ENCODE measurements at regions not wholly inside any gene's neighbourhood (a gene's known extent, or its start where the extent isn't known, plus 50 kb on each side); places are given as distances from the start of the nearest gene placed in this dataset.
"Not testable (repeated sequence)": the region's sequence is repeated elsewhere in the genome, so short reads cannot be mapped to it uniquely, and the experiment has no call there.

GRCh38 chr12:94841177-94841576, 162.3 kb downstream of the NDUFA12 start:
- H3K4me1 ChIP-seq, result no peaks in the 10 kb centered on the region
- no peaks in the 10 kb centered on the region for H3K9me3 ChIP-seq
- no peaks in the 10 kb centered on the region for H3K27me3 ChIP-seq
- H3K27ac ChIP-seq, result no peak overlapping the region
- H3K36me3 ChIP-seq, result no peaks in the 10 kb centered on the region
- no peak for DNase-seq
- TF ChIP-seq CTCF (IDR thresholded peaks at IDR 0.05) (no peak), POLR2A (IDR thresholded peaks at IDR 0.05) (no peak)
- intact Hi-C loops (cut with DNase I), result no loop called here
- no peak overlapping the region for H3K4me3 ChIP-seq (replicated peaks in 1 of 3)
- WGBS, 2 donors, result 51 to 57% methylated on average over 3 of the region's 3 CpGs

- Histone ChIP-seq H3K9me3 (no peaks in the 10 kb centered on the region), H3K36me3 (no peaks in the 10 kb centered on the region), H3K4me1 (no peaks in the 10 kb centered on the region), H3K27me3 (no peaks in the 10 kb centered on the region), H3K27ac (no peak overlapping the region), H3K4me3 (replicated peaks in 1 of 3) (no peak overlapping the region)
- no peak for DNase-seq
- WGBS, 2 donors, result 89 to 96% methylated on average over 5 of the region's 5 CpGs
- intact Hi-C loops (cut with DNase I), result no loop called here
- TF ChIP-seq POLR2A (IDR thresholded peaks at IDR 0.05) (no peak), CTCF (IDR thresholded peaks at IDR 0.05) (no peak)
Measured at GRCh38 chr12:94839347-94839746, 164.2 kb downstream of the NDUFA12 start.

- H3K4me1 ChIP-seq, result peaks cover 11 to 15% of the 10 kb centered on the region in 2 donors
- H3K36me3 ChIP-seq; H3K4me3 ChIP-seq (replicated peaks in 1 of 3); H3K27ac ChIP-seq; H3K9me3 ChIP-seq; H3K27me3 ChIP-seq; DNase-seq; intact Hi-C loops (cut with DNase I): not testable (repeated sequence)
- 93 to 94% methylated on average over 13 of the region's 13 CpGs for WGBS, 2 donors
Measured at GRCh38 chr12:94836952-94837670, 166.4 kb downstream of the NDUFA12 start.

GRCh38 chr12:94834036-94834625, 169.4 kb downstream of the NDUFA12 start:
- H3K36me3 ChIP-seq, result no peaks in the 10 kb centered on the region
- H3K27me3 ChIP-seq, result no peaks in the 10 kb centered on the region
- intact Hi-C loops (cut with DNase I), result no loop called here
- peaks cover 11 to 15% of the 10 kb centered on the region in 2 donors for H3K4me1 ChIP-seq
- no peak overlapping the region for H3K4me3 ChIP-seq (replicated peaks in 1 of 3)
- H3K9me3 ChIP-seq, result no peaks in the 10 kb centered on the region
- TF ChIP-seq CTCF (IDR thresholded peaks at IDR 0.05), result no peak
- no peak for TF ChIP-seq POLR2A (IDR thresholded peaks at IDR 0.05)
- 93 to 100% methylated on average over 1 to 12 of the region's 14 CpGs for WGBS, 2 donors
- H3K27ac ChIP-seq, result no peak overlapping the region
- DNase-seq, result no peak

GRCh38 chr12:94832780-94833681, 170.5 kb downstream of the NDUFA12 start:
- H3K36me3 ChIP-seq, result no peaks in the 10 kb centered on the region
- H3K27me3 ChIP-seq, result no peaks in the 10 kb centered on the region
- H3K27ac ChIP-seq, result peak overlapping the region; percentile 27 to 80 (median 58)
- no peak overlapping the region for H3K4me3 ChIP-seq (replicated peaks in 1 of 3)
- WGBS, 2 donors, result 56 to 58% methylated on average over 15 of the region's 15 CpGs
- intact Hi-C loops (cut with DNase I), result no loop called here
- peaks cover 11 to 15% of the 10 kb centered on the region in 2 donors for H3K4me1 ChIP-seq
- no peaks in the 10 kb centered on the region for H3K9me3 ChIP-seq
- DNase-seq, result peak; percentile 60 to 72
- TF ChIP-seq POLR2A (IDR thresholded peaks at IDR 0.05) (no peak), CTCF (IDR thresholded peaks at IDR 0.05) (no peak)
